C4-2B (cell line): ENCODE measurements at regions not wholly inside any gene's neighbourhood (a gene's known extent, or its start where the extent isn't known, plus 50 kb on each side); places are given as distances from the start of the nearest gene placed in this dataset.

Experiments
- H3K27ac ChIP-seq: fragments of 450-650 bp; 2 replicates; pipeline ENCODE4 v1.5.1; 2017
- ZFX ChIP-seq: fragments of 450-650 bp; IDR thresholded peaks from 2 replicates; pipeline ENCODE4 v1.6.1; 2017
- TF ChIP-seq, protein P1 (sequence below): fragments of 450-650 bp; conservative IDR thresholded peaks from 2 replicates; pipeline ENCODE4 v1.5.1; 2017; ENCODE audit warnings: mild to moderate bottlenecking

DNA sequence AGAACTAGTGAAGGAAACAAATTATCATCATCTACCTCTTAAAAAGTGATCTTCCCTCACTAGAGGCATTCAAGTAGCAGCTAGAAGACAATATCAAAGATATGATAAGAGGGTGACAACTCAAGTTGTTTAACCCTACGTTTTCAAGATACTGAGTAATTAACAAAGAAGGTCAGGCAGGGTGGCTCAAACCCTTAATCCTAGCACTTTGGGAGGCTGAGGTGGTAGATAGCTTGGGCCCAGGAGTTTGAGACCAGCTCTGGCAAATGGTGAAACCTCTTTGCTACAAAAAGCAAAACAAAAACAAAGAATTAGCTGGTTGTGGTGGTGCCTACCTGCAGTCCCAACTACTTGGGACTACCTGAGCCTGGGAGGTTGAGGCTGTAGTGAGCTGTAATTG, 408.2 kb upstream of the TUSC1 start:
- no peak overlapping the region for H3K27ac ChIP-seq
- TF ChIP-seq, protein P1, sequence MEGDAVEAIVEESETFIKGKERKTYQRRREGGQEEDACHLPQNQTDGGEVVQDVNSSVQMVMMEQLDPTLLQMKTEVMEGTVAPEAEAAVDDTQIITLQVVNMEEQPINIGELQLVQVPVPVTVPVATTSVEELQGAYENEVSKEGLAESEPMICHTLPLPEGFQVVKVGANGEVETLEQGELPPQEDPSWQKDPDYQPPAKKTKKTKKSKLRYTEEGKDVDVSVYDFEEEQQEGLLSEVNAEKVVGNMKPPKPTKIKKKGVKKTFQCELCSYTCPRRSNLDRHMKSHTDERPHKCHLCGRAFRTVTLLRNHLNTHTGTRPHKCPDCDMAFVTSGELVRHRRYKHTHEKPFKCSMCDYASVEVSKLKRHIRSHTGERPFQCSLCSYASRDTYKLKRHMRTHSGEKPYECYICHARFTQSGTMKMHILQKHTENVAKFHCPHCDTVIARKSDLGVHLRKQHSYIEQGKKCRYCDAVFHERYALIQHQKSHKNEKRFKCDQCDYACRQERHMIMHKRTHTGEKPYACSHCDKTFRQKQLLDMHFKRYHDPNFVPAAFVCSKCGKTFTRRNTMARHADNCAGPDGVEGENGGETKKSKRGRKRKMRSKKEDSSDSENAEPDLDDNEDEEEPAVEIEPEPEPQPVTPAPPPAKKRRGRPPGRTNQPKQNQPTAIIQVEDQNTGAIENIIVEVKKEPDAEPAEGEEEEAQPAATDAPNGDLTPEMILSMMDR, result no peak
- TF ChIP-seq ZFX, result no peak

DNA sequence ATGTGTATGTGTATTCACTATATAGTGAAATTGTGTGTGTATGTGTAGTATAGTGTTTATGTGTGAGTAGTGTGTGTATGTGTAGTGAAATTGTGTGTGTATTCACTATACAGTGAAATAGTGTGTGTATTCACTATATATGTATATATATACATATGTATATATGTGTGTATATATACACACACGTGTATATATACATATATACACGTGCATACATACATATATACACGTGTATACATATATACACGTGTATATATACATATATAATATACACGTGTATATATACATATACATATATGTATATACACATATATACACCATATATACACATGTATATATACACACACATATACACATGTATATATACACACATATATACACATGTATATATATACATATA, 403.6 kb upstream of the TUSC1 start:
- H3K27ac ChIP-seq, result no peak overlapping the region
- no peak for TF ChIP-seq ZFX
- TF ChIP-seq, protein P1, result no peak

DNA sequence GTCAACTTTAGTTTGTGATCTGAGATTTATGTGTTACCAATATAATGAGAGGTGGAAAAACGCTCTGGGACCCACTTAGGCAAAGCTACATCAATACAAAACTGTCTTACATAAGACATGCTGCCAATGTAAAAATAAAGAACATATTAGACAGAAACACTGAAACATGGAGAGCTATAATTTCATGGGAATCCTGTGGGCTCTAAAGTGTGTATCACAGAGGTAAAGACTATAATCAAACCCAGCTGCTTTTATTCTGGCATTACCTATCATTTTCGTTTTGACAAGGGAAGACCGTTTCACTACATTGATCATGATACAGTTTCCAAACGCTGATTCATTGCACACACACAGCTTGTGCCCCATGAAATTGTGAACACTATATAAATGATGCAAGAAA, 400.5 kb upstream of the TUSC1 start:
- TF ChIP-seq ZFX, result no peak
- TF ChIP-seq, protein P1, result no peak
- no peak overlapping the region for H3K27ac ChIP-seq

DNA sequence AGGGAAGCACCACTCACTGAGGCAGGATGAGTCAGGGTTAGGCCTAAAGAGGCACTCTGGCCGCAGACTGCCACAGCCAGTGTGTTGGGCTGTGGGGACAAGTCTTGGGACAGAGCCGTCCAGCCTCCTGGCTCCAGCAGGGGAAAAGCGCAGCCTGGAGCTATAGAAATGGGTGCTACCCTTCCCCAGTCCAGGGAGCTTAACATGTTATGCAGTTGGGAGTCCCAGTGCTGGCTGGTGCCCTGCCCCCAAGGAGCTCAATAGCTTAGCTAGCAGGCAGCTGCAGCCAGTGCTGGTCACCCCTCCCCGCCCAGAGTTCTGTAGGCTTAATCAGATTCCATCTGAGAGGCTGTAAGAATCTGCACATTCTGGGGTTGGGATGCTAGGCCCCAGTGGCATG, 399.6 kb upstream of the TUSC1 start:
- H3K27ac ChIP-seq, result no peak overlapping the region
- no peak for TF ChIP-seq ZFX
- TF ChIP-seq, protein P1, result no peak

DNA sequence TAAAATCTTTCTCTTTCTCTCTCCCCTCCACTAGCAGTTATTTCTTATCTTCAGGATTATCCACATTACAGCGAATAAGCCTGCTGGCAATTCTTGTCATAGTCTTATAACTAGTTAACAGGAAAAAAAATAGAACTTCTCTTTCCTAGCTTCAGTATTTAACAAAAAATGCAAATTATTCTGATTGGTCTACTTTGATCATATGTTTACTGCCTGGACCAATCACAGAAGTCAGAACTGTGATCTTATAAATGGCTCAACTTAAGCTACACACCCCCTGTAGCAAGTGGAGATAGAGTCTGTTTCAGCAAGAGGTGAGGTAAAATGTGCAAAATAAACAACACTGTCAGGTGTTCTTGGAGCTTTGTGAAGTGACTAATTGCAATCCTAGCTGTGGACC, 389.4 kb upstream of the TUSC1 start:
- TF ChIP-seq, protein P1, result no peak
- no peak for TF ChIP-seq ZFX

DNA sequence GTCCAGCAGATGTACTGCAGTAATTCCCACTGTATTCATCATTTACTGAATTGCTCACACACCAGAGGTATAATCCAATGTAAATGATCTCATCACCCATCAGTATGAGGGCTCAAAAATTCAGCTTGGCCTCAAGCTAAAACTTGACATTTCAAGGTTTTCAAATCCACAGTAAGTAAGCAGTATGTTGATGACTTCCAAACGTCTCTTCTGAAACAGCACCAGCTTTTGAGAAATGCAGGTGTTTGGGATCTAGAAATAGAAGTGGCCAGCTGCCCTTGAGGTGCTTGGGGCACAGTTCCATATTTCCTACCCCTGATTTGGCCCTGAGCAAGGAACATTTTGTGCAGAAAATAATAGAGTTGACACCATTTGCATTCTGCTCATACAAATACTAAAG, 388.0 kb upstream of the TUSC1 start:
- H3K27ac ChIP-seq, result no peak overlapping the region
- TF ChIP-seq, protein P1, result no peak
- TF ChIP-seq ZFX, result no peak

More for the DNA sequence above, 389.4 kb upstream of the TUSC1 start:
- H3K27ac ChIP-seq, result no peak overlapping the region

DNA sequence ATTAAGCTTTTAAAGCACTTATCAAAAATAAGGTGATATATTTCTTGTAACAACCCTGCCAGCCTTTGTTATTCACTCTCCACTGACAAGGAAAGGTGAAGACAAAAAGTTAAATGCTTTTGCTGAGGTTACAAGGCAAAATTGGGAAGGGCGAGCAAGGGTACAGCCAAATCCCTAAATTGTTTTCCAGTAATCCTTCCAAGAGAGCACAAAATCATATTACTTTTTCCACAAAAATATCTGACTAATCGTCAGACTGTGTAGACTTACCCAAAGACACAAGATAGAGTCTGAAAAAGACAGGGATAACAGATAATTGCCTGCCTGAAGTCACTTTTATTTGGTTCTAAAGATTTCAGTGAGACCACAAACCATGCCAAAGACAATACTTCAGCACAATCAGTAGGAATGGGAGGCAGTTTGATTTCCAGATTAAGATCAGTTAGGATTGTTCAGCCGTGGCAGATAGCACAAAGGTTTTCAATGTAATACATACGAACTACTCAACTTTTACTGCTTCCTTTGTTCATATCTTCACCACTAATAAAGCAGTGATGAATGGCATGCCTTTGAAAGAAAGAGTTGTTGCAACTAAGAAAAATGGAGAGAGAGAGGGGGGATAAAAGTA, 383.8 kb upstream of the TUSC1 start:
- no peak overlapping the region for H3K27ac ChIP-seq
- TF ChIP-seq, protein P1, result no peak
- no peak for TF ChIP-seq ZFX
